Panc1 (cell line): ENCODE measurements at regions not wholly inside any gene's neighbourhood (a gene's known extent, or its start where the extent isn't known, plus 50 kb on each side); places are given as distances from the start of the nearest gene placed in this dataset.

ENCODE experiments used
- POLR2AphosphoS5 ChIP-seq: IDR thresholded peaks from 2 replicates; pipeline ENCODE4 v1.6.1; 2012; ENCODE audit warnings: mild to moderate bottlenecking, low read depth, low read length, moderate library complexity
- TF ChIP-seq, protein P1 (sequence below), 2 experiments: IDR thresholded peaks; 2 replicates each; pipeline ENCODE4 v1.6.1; 2011 to 2012; ENCODE audit warnings: low read depth in 2 of 2, control low read depth in 1 of 2, low read length in 1 of 2, mild to moderate bottlenecking in 1 of 2, moderate library complexity in 1 of 2; ENCODE audit not compliant: insufficient read depth in 1 of 2

DNA sequence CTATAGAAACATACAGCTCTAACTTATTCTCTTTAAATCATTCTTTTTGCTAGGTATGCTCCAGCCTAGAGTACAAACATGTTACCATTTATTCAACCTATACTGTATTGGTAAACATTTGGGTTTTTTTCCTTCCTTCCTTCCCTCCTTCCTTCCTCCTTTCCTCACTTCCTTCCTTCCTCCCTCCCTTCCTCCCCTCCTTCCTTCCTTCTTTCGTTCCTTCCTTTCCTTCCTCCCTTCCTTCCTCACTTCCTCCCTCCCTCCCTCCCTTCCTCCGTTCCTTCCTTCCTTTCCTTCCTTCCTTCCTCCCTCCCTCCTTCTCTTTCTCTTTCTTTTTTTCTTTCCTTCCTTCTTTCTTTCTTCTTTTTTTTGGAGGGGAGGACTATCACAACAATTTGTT is 286.7 kb upstream of the PRKCQ start:
- TF ChIP-seq, protein P1, sequence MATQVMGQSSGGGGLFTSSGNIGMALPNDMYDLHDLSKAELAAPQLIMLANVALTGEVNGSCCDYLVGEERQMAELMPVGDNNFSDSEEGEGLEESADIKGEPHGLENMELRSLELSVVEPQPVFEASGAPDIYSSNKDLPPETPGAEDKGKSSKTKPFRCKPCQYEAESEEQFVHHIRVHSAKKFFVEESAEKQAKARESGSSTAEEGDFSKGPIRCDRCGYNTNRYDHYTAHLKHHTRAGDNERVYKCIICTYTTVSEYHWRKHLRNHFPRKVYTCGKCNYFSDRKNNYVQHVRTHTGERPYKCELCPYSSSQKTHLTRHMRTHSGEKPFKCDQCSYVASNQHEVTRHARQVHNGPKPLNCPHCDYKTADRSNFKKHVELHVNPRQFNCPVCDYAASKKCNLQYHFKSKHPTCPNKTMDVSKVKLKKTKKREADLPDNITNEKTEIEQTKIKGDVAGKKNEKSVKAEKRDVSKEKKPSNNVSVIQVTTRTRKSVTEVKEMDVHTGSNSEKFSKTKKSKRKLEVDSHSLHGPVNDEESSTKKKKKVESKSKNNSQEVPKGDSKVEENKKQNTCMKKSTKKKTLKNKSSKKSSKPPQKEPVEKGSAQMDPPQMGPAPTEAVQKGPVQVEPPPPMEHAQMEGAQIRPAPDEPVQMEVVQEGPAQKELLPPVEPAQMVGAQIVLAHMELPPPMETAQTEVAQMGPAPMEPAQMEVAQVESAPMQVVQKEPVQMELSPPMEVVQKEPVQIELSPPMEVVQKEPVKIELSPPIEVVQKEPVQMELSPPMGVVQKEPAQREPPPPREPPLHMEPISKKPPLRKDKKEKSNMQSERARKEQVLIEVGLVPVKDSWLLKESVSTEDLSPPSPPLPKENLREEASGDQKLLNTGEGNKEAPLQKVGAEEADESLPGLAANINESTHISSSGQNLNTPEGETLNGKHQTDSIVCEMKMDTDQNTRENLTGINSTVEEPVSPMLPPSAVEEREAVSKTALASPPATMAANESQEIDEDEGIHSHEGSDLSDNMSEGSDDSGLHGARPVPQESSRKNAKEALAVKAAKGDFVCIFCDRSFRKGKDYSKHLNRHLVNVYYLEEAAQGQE (IDR thresholded peaks at IDR 0.05; ENCODE audit: insufficient read depth in 1 of 2, low read depth in 2 of 2, low read length in 1 of 2): no peak
- TF ChIP-seq POLR2AphosphoS5: no peak
